Neural cell (in vitro differentiated cells): ENCODE measurements at regions not wholly inside any gene's neighbourhood (a gene's known extent, or its start where the extent isn't known, plus 50 kb on each side); places are given as distances from the start of the nearest gene placed in this dataset.

Experiments
- H2AFZ ChIP-seq: fragments of 200-600, 300-800 bp; sonication (generic), shearing (Covaris generic); 2 replicates; pipeline ENCODE4 v1.6.0; 2014; ENCODE audit warnings: low read depth, mild to moderate bottlenecking, antibody characterized with exemption, low read length, moderate library complexity
- H3F3A ChIP-seq: fragments of 200-600 bp; shearing (Covaris generic); 2 replicates; pipeline ENCODE4 v1.6.1; 2016; ENCODE audit warnings: mild to moderate bottlenecking, moderate library complexity, mixed read lengths, antibody characterized with exemption, low read length; ENCODE audit not compliant: insufficient read depth, poor library complexity, severe bottlenecking
- H3K27ac ChIP-seq: fragments of 200-600, 300-800 bp; sonication (generic), shearing (Covaris generic); 2 replicates; pipeline ENCODE4 v1.5.1; 2014; ENCODE audit warnings: mild to moderate bottlenecking, low read length, moderate library complexity
- H3K27me3 ChIP-seq: fragments of 300-800, 200-600 bp; sonication (generic), shearing (Covaris generic); 2 replicates; pipeline ENCODE4 v1.6.0; 2014; ENCODE audit warnings: mild to moderate bottlenecking, low read depth, low read length, moderate library complexity; ENCODE audit not compliant: insufficient read depth
- H3K36me3 ChIP-seq: fragments of 300-800, 200-600 bp; sonication (generic), shearing (Covaris generic); 2 replicates; pipeline ENCODE4 v1.5.1; 2014; ENCODE audit warnings: mild to moderate bottlenecking, antibody characterized with exemption, low read length, moderate library complexity; ENCODE audit not compliant: insufficient read depth
- H3K4me2 ChIP-seq: fragments of 300-800, 200-600 bp; sonication (generic), shearing (Covaris generic); 2 replicates; pipeline ENCODE4 v1.6.0; 2014; ENCODE audit warnings: mild to moderate bottlenecking, low read length
- H3K4me3 ChIP-seq: fragments of 300-800, 200-600 bp; sonication (generic), shearing (Covaris generic); 2 replicates; pipeline ENCODE4 v1.5.1; 2014; ENCODE audit warnings: mild to moderate bottlenecking, low read length, moderate library complexity
- H3K79me2 ChIP-seq: fragments of 200-600 bp; shearing (Covaris generic); replicated peaks from 2 replicates; pipeline ENCODE4 v1.6.0; 2014; ENCODE audit warnings: mild to moderate bottlenecking, low read length, moderate library complexity; ENCODE audit not compliant: insufficient read depth
- H3K9ac ChIP-seq: fragments of 300-800, 200-600 bp; sonication (generic), shearing (Covaris generic); 2 replicates; pipeline ENCODE4 v1.6.1; 2016; ENCODE audit warnings: mild to moderate bottlenecking, low read length, mixed read lengths
- H3K9me2 ChIP-seq: fragments of 200-600 bp; shearing (Covaris generic); 2 replicates; pipeline ENCODE4 v1.6.1; 2016; ENCODE audit warnings: mild to moderate bottlenecking, low read length, mixed read lengths; ENCODE audit not compliant: insufficient read depth
- H3K9me3 ChIP-seq: fragments of 200-600, 300-800 bp; sonication (generic), shearing (Covaris generic); 2 replicates; pipeline ENCODE4 v1.6.1; 2016; ENCODE audit warnings: mild to moderate bottlenecking, mixed run types, low read length, moderate library complexity, mixed read lengths
- H4K20me1 ChIP-seq: fragments of 200-600 bp; shearing (Covaris generic); 2 replicates; pipeline ENCODE4 v1.6.1; 2016; ENCODE audit warnings: mild to moderate bottlenecking, mixed run types; ENCODE audit not compliant: insufficient read depth
- EP300 ChIP-seq: fragments of 450-650 bp; conservative IDR thresholded peaks from 2 replicates; pipeline ENCODE4 v1.6.1; 2014; ENCODE audit warnings: antibody characterized with exemption, mild to moderate bottlenecking, moderate library complexity; ENCODE audit not compliant: poor library complexity, severe bottlenecking
- EZH2 ChIP-seq: fragments of 200-600, 300-800 bp; shearing (Covaris generic), sonication (generic); IDR thresholded peaks from 2 replicates; pipeline ENCODE4 v1.6.1; 2014; ENCODE audit warnings: antibody characterized with exemption, low read length, borderline replicate concordance, mild to moderate bottlenecking; ENCODE audit not compliant: insufficient read depth, poor library complexity, severe bottlenecking
- MXI1 ChIP-seq: fragments of 450-650 bp; conservative IDR thresholded peaks from 2 replicates; pipeline ENCODE4 v1.6.1; 2014; ENCODE audit warnings: antibody characterized with exemption, mild to moderate bottlenecking; ENCODE audit not compliant: poor library complexity, severe bottlenecking
- POLR2AphosphoS5 ChIP-seq: IDR thresholded peaks from 2 replicates; pipeline ENCODE4 v1.6.1; 2012
- RAD21 ChIP-seq: fragments of 450-650 bp; conservative IDR thresholded peaks from 2 replicates; pipeline ENCODE4 v1.6.1; 2014; ENCODE audit warnings: antibody characterized with exemption, mild to moderate bottlenecking, moderate library complexity
- SMC3 ChIP-seq: fragments of 450-650 bp; conservative IDR thresholded peaks from 2 replicates; pipeline ENCODE4 v1.6.1; 2014; ENCODE audit warnings: antibody characterized with exemption, mild to moderate bottlenecking, moderate library complexity; ENCODE audit not compliant: poor library complexity
- TAF1 ChIP-seq: IDR thresholded peaks from 2 replicates; pipeline ENCODE4 v1.6.1; 2012; ENCODE audit warnings: low read depth
- TF ChIP-seq, protein P1 (sequence below): fragments of 450-650 bp; IDR thresholded peaks from 2 replicates; pipeline ENCODE4 v1.5.1; 2014; ENCODE audit warnings: antibody characterized with exemption, mild to moderate bottlenecking, moderate library complexity; ENCODE audit not compliant: poor library complexity, severe bottlenecking
- TF ChIP-seq, protein P2 (sequence below): IDR thresholded peaks from 2 replicates; pipeline ENCODE4 v1.6.1; 2012; ENCODE audit warnings: borderline replicate concordance

DNA sequence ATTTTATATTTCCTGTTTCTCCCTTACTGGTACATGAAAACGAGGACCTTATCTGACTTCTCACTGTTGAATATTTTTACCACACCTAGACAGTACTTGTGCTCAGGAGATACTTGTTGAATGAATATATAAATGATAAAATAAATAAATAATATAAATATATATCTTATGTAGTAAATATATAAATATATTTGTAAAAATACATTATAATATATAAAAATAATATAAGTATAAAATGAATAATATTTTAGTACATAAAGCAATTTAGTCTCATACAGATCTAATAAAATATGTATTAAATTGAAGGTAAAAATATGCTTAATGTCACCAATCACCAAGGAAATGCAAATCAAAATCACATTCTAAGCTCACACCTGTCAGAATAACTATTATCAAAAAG is 360.6 kb downstream of the EFNA5 start:
- TF ChIP-seq, protein P1, sequence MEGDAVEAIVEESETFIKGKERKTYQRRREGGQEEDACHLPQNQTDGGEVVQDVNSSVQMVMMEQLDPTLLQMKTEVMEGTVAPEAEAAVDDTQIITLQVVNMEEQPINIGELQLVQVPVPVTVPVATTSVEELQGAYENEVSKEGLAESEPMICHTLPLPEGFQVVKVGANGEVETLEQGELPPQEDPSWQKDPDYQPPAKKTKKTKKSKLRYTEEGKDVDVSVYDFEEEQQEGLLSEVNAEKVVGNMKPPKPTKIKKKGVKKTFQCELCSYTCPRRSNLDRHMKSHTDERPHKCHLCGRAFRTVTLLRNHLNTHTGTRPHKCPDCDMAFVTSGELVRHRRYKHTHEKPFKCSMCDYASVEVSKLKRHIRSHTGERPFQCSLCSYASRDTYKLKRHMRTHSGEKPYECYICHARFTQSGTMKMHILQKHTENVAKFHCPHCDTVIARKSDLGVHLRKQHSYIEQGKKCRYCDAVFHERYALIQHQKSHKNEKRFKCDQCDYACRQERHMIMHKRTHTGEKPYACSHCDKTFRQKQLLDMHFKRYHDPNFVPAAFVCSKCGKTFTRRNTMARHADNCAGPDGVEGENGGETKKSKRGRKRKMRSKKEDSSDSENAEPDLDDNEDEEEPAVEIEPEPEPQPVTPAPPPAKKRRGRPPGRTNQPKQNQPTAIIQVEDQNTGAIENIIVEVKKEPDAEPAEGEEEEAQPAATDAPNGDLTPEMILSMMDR = no peak
- no peak for TF ChIP-seq MXI1
- Histone ChIP-seq H3K4me2 (no peak overlapping the region), H3K27me3 (no peaks in the 10 kb centered on the region), H3K9me2 (no peaks in the 10 kb centered on the region), H3K4me3 (no peak overlapping the region), H3K9me3 (no peaks in the 10 kb centered on the region), H3K79me2 (no peaks in the 10 kb centered on the region), H3K27ac (no peak overlapping the region), H3F3A (no peaks in the 10 kb centered on the region), H2AFZ (no peak overlapping the region), H3K9ac (no peak overlapping the region), H3K36me3 (no peaks in the 10 kb centered on the region), H4K20me1 (no peaks in the 10 kb centered on the region)

DNA sequence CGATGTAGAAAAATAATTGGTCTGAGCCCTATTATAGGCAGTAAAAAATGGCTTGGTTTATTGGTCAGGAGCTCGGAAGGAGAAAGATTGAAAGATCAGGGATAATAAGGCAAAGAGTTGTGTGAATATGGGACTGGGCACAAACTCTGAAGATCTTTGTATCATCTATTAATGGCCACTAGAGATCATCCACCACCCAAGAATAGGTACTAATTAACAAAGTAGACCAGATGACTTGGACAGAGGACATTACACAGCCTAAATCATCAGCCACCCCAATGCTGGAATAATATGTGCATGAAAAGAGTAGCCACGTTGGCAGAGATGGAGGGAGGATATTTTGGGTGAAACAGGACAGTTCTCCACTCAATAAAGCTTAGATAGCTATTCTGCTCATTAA is 364.1 kb downstream of the EFNA5 start:
- Histone ChIP-seq H3K36me3 (no peaks in the 10 kb centered on the region), H2AFZ (no peak overlapping the region), H3K4me2 (no peak overlapping the region), H4K20me1 (no peaks in the 10 kb centered on the region), H3K9me3 (no peaks in the 10 kb centered on the region), H3K9me2 (no peaks in the 10 kb centered on the region), H3K27me3 (no peaks in the 10 kb centered on the region), H3K9ac (no peak overlapping the region), H3K27ac (no peak overlapping the region), H3K79me2 (no peaks in the 10 kb centered on the region), H3F3A (no peaks in the 10 kb centered on the region), H3K4me3 (no peak overlapping the region)
- TF ChIP-seq MXI1 (no peak), RAD21 (no peak), EZH2 (no peak), TAF1 (no peak), SMC3 (no peak), EP300 (no peak), POLR2AphosphoS5 (no peak)
- TF ChIP-seq, protein P2, sequence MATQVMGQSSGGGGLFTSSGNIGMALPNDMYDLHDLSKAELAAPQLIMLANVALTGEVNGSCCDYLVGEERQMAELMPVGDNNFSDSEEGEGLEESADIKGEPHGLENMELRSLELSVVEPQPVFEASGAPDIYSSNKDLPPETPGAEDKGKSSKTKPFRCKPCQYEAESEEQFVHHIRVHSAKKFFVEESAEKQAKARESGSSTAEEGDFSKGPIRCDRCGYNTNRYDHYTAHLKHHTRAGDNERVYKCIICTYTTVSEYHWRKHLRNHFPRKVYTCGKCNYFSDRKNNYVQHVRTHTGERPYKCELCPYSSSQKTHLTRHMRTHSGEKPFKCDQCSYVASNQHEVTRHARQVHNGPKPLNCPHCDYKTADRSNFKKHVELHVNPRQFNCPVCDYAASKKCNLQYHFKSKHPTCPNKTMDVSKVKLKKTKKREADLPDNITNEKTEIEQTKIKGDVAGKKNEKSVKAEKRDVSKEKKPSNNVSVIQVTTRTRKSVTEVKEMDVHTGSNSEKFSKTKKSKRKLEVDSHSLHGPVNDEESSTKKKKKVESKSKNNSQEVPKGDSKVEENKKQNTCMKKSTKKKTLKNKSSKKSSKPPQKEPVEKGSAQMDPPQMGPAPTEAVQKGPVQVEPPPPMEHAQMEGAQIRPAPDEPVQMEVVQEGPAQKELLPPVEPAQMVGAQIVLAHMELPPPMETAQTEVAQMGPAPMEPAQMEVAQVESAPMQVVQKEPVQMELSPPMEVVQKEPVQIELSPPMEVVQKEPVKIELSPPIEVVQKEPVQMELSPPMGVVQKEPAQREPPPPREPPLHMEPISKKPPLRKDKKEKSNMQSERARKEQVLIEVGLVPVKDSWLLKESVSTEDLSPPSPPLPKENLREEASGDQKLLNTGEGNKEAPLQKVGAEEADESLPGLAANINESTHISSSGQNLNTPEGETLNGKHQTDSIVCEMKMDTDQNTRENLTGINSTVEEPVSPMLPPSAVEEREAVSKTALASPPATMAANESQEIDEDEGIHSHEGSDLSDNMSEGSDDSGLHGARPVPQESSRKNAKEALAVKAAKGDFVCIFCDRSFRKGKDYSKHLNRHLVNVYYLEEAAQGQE = no peak
- TF ChIP-seq, protein P1 = no peak
